Caco-2 (cell line): ENCODE measurements at regions not wholly inside any gene's neighbourhood (a gene's known extent, or its start where the extent isn't known, plus 50 kb on each side); places are given as distances from the start of the nearest gene placed in this dataset.

Source experiments
- BruUV-seq: library from RNA; stranded (reverse); fragments of 400-500 nt; replicated peaks from 2 replicates; lab custom pipeline; 2021; lab: Mats Ljungman, UMichigan
- CTCF ChIA-PET: fragments of 300-600 bp; sonication (Branson Sonifier 250); formaldehyde crosslinking; loops from one replicate; lab custom pipeline; 2022; ENCODE audit warnings: antibody characterized with exemption; lab: Charles Lee
- POLR2A ChIA-PET: fragments of 300-600 bp; sonication (Branson Sonifier 250); formaldehyde crosslinking; loops from one replicate; lab custom pipeline; 2022; ENCODE audit warnings: antibody characterized with exemption; lab: Charles Lee
- DNase-seq, 2 experiments: peaks; one replicate each; pipeline versions ENCODE4 v3.0.0 to v3.0.0-alpha.2; 2020 to 2022
- H3K27me3 ChIP-seq: replicated peaks from 2 replicates; pipeline ENCODE4 v1.6.0; 2011; ENCODE audit warnings: low read length; ENCODE audit not compliant: control insufficient read depth, insufficient read depth
- H3K36me3 ChIP-seq: 2 replicates; pipeline ENCODE4 v1.5.1; 2011; ENCODE audit warnings: low read length; ENCODE audit not compliant: control insufficient read depth, insufficient read depth
- H3K4me1 ChIP-seq: fragments of 250-450 bp; sonication (Bioruptor Pico); 2 replicates; pipeline ENCODE4 v1.5.1; 2020; ENCODE audit warnings: mild to moderate bottlenecking
- H3K4me3 ChIP-seq: 2 replicates; pipeline ENCODE4 v1.5.1; 2011; ENCODE audit warnings: low read depth, mild to moderate bottlenecking, control low read depth, low read length
- H3K9me3 ChIP-seq: fragments of 250-450 bp; sonication (Bioruptor Pico); 2 replicates; pipeline ENCODE4 v1.5.1; 2020; ENCODE audit warnings: mild to moderate bottlenecking, moderate library complexity
- H3K27ac Mint-ChIP-seq: one replicate; pipeline ENCODE4 v1.8.0; 2022; ENCODE audit warnings: mixed read lengths; ENCODE audit not compliant: unreplicated experiment
- H3K27me3 Mint-ChIP-seq: one replicate; pipeline ENCODE4 v1.8.0; 2022; ENCODE audit warnings: mixed read lengths; ENCODE audit not compliant: insufficient read depth, unreplicated experiment
- H3K36me3 Mint-ChIP-seq: one replicate; pipeline ENCODE4 v1.8.0; 2022; ENCODE audit warnings: mild to moderate bottlenecking, mixed read lengths; ENCODE audit not compliant: insufficient read depth, unreplicated experiment
- H3K4me1 Mint-ChIP-seq: one replicate; pipeline ENCODE4 v1.8.0; 2022; ENCODE audit warnings: low read depth, mixed read lengths; ENCODE audit not compliant: unreplicated experiment
- H3K4me3 Mint-ChIP-seq: one replicate; pipeline ENCODE4 v1.8.0; 2022; ENCODE audit warnings: mild to moderate bottlenecking, moderate library complexity, mixed read lengths; ENCODE audit not compliant: unreplicated experiment
- H3K9me3 Mint-ChIP-seq: one replicate; pipeline ENCODE4 v1.8.0; 2022; ENCODE audit warnings: mixed read lengths; ENCODE audit not compliant: unreplicated experiment
- intact Hi-C: fragments of 100-400 bp; cut with micrococcal nuclease; formaldehyde crosslinking; loops from one replicate; pipeline ENCODE4 v1.10.0; 2022; ENCODE audit not compliant: unreplicated experiment
- TF ChIP-seq, protein P1 (sequence below), 2 experiments: fragments of 200-600 bp in 1 of 2; IDR thresholded peaks; 1 replicate in 1 of 2; 2 replicates in 1 of 2; pipeline versions ENCODE4 v1.5.1 to v1.8.0; 2011 to 2022; ENCODE audit warnings: antibody characterized with exemption in 1 of 2, control low read depth in 1 of 2, inconsistent platforms in 1 of 2, low read depth in 1 of 2, low read length in 1 of 2, mild to moderate bottlenecking in 1 of 2, moderate library complexity in 1 of 2; ENCODE audit not compliant: insufficient read depth in 1 of 2, severe bottlenecking in 1 of 2, unreplicated experiment in 1 of 2

DNA sequence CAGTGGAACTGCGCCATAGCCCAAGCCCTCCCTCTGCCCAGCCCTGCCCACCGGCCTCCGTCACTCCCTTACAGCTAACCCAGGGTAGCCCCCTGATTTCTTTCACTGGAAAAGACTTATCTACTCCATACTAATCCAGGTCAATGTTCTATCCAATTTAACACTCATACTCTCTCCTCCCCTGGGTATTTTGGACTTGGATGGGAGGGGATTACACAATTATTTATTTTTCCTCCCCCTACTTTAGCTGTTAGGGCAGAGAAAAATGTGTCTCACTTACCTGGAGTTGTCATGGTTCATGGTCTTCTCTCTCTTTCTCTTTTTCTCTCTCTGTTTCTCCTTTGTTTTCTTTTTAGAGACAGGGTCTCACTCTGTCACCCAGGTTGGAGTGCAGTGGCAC lies 100.6 kb upstream of the ST8SIA3 start:
- Mint-ChIP-seq H3K36me3 (no peaks in the 10 kb centered on the region), H3K4me1 (no peaks in the 10 kb centered on the region), H3K27me3 (no peaks in the 10 kb centered on the region), H3K9me3 (no peaks in the 10 kb centered on the region), H3K27ac (no peak overlapping the region), H3K4me3 (no peak overlapping the region)
- Histone ChIP-seq H3K27me3 (no peaks in the 10 kb centered on the region), H3K4me3 (no peak overlapping the region), H3K9me3 (no peaks in the 10 kb centered on the region), H3K4me1 (no peaks in the 10 kb centered on the region), H3K36me3 (no peaks in the 10 kb centered on the region)
- BruUV-seq, result no TSS peak
- CTCF ChIA-PET, result no interaction called here
- intact Hi-C loops, result no loop called here
- DNase-seq, result no peak
- TF ChIP-seq, protein P1, sequence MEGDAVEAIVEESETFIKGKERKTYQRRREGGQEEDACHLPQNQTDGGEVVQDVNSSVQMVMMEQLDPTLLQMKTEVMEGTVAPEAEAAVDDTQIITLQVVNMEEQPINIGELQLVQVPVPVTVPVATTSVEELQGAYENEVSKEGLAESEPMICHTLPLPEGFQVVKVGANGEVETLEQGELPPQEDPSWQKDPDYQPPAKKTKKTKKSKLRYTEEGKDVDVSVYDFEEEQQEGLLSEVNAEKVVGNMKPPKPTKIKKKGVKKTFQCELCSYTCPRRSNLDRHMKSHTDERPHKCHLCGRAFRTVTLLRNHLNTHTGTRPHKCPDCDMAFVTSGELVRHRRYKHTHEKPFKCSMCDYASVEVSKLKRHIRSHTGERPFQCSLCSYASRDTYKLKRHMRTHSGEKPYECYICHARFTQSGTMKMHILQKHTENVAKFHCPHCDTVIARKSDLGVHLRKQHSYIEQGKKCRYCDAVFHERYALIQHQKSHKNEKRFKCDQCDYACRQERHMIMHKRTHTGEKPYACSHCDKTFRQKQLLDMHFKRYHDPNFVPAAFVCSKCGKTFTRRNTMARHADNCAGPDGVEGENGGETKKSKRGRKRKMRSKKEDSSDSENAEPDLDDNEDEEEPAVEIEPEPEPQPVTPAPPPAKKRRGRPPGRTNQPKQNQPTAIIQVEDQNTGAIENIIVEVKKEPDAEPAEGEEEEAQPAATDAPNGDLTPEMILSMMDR (IDR thresholded peaks at IDR 0.05; ENCODE audit: insufficient read depth in 1 of 2, low read depth in 1 of 2, low read length in 1 of 2, severe bottlenecking in 1 of 2, unreplicated experiment in 1 of 2), result no peak
- POLR2A ChIA-PET, result no interaction called here

DNA sequence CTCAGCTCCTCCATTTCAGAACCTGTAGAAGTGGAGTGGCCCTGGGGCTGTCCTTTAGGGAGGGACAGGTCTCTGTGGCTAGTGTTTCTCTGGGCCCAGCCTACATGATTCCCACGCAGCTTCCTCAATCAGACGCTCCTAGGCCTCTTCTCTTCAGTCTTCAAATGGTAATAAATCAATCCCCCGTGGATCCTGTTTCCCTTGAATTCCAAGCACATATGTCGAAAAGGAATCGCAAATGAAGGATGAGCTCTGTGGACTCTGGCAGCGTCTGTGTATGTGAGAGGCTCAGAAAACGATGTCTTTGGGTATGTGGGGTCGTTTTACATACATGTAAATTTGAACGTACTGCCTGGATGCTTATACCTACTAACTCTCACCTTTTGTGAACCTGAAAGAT lies 98.5 kb upstream of the ST8SIA3 start:
- Histone ChIP-seq H3K4me1 (no peaks in the 10 kb centered on the region), H3K27me3 (no peaks in the 10 kb centered on the region), H3K9me3 (no peaks in the 10 kb centered on the region), H3K4me3 (no peak overlapping the region), H3K36me3 (no peaks in the 10 kb centered on the region)
- ChIA-PET POLR2A (no interaction called here), CTCF (no interaction called here)
- Mint-ChIP-seq H3K4me3 (no peak overlapping the region), H3K36me3 (no peaks in the 10 kb centered on the region), H3K4me1 (no peaks in the 10 kb centered on the region), H3K27ac (no peak overlapping the region), H3K9me3 (no peaks in the 10 kb centered on the region), H3K27me3 (no peaks in the 10 kb centered on the region)
- no peak for DNase-seq
- intact Hi-C loops, result no loop called here
- no TSS peak for BruUV-seq
- TF ChIP-seq, protein P1 (IDR thresholded peaks at IDR 0.05; ENCODE audit: insufficient read depth in 1 of 2, low read depth in 1 of 2, low read length in 1 of 2, severe bottlenecking in 1 of 2, unreplicated experiment in 1 of 2), result no peak

DNA sequence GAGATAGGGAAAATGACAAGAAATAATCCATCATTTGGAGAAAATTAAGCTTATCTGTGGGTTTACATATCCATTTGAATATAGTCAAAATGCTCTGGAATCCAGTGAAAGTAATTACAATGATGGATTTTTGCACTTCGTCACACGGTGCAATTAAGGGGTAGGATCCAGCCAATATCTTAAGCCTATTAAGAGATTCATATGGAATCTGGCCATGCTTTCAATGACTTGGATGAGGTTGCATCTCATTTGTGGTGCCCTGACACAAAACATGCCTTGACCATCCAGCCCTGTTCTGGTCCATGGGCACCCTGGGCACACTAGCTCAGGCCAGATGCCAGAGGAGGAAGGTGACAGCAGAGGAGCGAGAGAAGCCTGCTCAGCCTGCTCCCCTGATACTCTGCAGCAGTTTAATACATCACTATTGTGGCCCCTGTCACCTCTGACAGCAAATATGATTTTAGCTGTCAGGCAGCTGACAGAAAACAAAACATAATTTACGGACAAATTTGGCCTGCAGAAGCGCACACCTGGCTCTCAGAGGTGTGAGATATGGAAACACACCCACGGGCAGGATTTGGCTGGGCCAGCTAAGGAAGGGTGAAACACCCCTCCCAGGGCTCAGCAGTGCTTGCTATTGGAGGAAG lies 94.1 kb upstream of the ST8SIA3 start:
- TF ChIP-seq, protein P1 (IDR thresholded peaks at IDR 0.05; ENCODE audit: insufficient read depth in 1 of 2, low read depth in 1 of 2, low read length in 1 of 2, severe bottlenecking in 1 of 2, unreplicated experiment in 1 of 2), result no peak
- Mint-ChIP-seq H3K4me1 (no peaks in the 10 kb centered on the region), H3K4me3 (no peak overlapping the region), H3K27me3 (no peaks in the 10 kb centered on the region), H3K36me3 (no peaks in the 10 kb centered on the region), H3K9me3 (no peaks in the 10 kb centered on the region), H3K27ac (no peak overlapping the region)
- H3K4me1 ChIP-seq, result no peaks in the 10 kb centered on the region
- no peaks in the 10 kb centered on the region for H3K27me3 ChIP-seq
- intact Hi-C loops, result no loop called here
- POLR2A ChIA-PET, result no interaction called here
- CTCF ChIA-PET, result no interaction called here
- H3K4me3 ChIP-seq, result no peak overlapping the region
- H3K36me3 ChIP-seq, result no peaks in the 10 kb centered on the region
- no TSS peak for BruUV-seq
- no peak for DNase-seq
- no peaks in the 10 kb centered on the region for H3K9me3 ChIP-seq
